Esophagus squamous epithelium (tissue), 4 donors: ENCODE measurements at regions not wholly inside any gene's neighbourhood (a gene's known extent, or its start where the extent isn't known, plus 50 kb on each side); places are given as distances from the start of the nearest gene placed in this dataset.

Experiments used
- POLR2A ChIP-seq, 4 donors: fragments of 450-650 bp; IDR thresholded peaks; one replicate each; pipeline ENCODE4 v1.6.1; 2017; ENCODE audit warnings: antibody characterized with exemption in 4 of 4, mild to moderate bottlenecking in 4 of 4, moderate library complexity in 3 of 4
- TF ChIP-seq, protein P1 (sequence below), 6 experiments: fragments of 450-650 bp in 4 of 6; fragments of 200-600 bp in 2 of 6; sonication (generic) in 2 of 6; IDR thresholded peaks; one replicate each; pipeline ENCODE4 v1.5.1; 2016 to 2019; ENCODE audit warnings: antibody characterized with exemption in 6 of 6, mild to moderate bottlenecking in 4 of 6, moderate library complexity in 4 of 6

DNA sequence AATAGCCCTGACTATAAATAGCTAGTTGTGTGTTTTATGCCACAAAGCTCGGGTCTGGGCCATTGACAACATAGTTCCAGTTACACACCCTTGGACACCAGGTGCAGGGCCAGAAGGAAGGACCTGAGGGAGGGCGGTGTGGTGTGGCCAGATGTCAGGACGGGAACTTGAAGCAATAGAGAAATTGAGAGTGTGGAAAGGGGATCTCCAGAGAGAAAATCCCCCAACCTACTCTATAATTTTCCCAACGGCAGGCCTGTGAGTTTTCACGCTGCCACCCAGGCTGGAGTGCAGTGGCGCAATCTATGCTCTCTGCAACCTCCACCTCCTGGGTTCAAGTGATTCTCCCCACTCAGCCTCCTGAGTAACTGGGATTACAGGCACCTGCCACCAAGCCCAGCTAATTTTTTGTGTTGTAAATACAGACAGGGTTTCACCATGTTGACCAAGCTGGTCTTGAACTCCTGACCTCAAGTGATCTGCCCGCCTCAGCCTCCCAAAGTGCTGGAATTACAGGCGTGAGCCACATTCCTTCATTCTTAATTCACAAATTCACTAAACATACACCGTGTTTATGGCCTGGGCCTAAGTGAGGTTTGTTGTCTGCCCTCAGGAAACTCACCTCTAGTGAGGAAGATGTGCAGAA lies 70.8 kb upstream of the KLF13 start:
- TF ChIP-seq, protein P1, sequence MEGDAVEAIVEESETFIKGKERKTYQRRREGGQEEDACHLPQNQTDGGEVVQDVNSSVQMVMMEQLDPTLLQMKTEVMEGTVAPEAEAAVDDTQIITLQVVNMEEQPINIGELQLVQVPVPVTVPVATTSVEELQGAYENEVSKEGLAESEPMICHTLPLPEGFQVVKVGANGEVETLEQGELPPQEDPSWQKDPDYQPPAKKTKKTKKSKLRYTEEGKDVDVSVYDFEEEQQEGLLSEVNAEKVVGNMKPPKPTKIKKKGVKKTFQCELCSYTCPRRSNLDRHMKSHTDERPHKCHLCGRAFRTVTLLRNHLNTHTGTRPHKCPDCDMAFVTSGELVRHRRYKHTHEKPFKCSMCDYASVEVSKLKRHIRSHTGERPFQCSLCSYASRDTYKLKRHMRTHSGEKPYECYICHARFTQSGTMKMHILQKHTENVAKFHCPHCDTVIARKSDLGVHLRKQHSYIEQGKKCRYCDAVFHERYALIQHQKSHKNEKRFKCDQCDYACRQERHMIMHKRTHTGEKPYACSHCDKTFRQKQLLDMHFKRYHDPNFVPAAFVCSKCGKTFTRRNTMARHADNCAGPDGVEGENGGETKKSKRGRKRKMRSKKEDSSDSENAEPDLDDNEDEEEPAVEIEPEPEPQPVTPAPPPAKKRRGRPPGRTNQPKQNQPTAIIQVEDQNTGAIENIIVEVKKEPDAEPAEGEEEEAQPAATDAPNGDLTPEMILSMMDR (IDR thresholded peaks at IDR 0.05), result no peak
- TF ChIP-seq POLR2A (IDR thresholded peaks at IDR 0.05), result no peak
